HG02840 (cell line): ENCODE measurements at regions not wholly inside any gene's neighbourhood (a gene's known extent, or its start where the extent isn't known, plus 50 kb on each side); places are given as distances from the start of the nearest gene placed in this dataset.

Experiments used
- ATAC-seq: cut with Tn5 transposase; IDR thresholded peaks from one replicate; pipeline ENCODE4 v1.9.1; 2021; ENCODE audit warnings: mild to moderate bottlenecking, moderate library complexity, moderate number of reproducible peaks; ENCODE audit not compliant: unreplicated experiment, low FRiP score

GRCh38 chr4:65747386-65747785, 77.1 kb upstream of the EPHA5 start:
- no peak for ATAC-seq

GRCh38 chr4:65738134-65738533, 67.8 kb upstream of the EPHA5 start:
- ATAC-seq = no peak

GRCh38 chr4:65737672-65738071, 67.4 kb upstream of the EPHA5 start:
- no peak for ATAC-seq

DNA sequence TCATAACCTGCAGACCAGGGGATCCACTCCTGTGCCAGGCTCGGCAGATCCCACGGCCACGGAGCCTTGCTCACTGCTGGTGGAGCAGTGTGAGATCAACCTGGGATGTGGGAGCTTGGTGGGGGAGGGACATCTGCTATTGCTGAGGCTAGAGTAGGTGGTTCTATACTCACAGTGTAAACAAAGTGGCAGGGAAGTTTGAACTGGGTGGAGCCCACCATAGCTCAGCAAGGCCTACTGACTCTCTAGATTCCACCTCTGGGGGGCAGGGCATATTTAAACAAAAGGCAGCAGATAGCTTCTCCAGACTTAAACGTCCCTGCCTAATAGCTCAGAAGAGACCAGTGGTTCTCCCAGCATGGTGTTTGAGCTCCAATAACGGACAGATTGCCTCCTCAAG, 54.7 kb upstream of the EPHA5 start:
- no peak for ATAC-seq
